Erythroblast (primary cell): ENCODE measurements at regions not wholly inside any gene's neighbourhood (a gene's known extent, or its start where the extent isn't known, plus 50 kb on each side); places are given as distances from the start of the nearest gene placed in this dataset.

Experiments used
- DNase-seq, 2 experiments: peaks; one replicate each; lab custom pipeline; 2025; lab: John Stamatoyannopoulos, UW
- GATA1 ChIP-seq: IDR thresholded peaks from 2 replicates; pipeline ENCODE4 v1.6.1; 2011; ENCODE audit warnings: low read depth, mild to moderate bottlenecking, control low read depth, low read length, moderate library complexity
- POLR2A ChIP-seq: IDR thresholded peaks from 2 replicates; pipeline ENCODE4 v1.6.1; 2011; ENCODE audit warnings: mild to moderate bottlenecking, low read length

GRCh38 chr6:81819767-81820166, 67.3 kb upstream of the TENT5A start:
- no peak for DNase-seq
- TF ChIP-seq GATA1, result no peak
- no peak for TF ChIP-seq POLR2A

- no peak for DNase-seq
- TF ChIP-seq POLR2A, result no peak
- TF ChIP-seq GATA1, result no peak
Observed at GRCh38 chr6:81818901-81819361, 66.5 kb upstream of the TENT5A start.

- no peak for TF ChIP-seq GATA1
- TF ChIP-seq POLR2A, result no peak
- DNase-seq, result no peak
Observed at GRCh38 chr6:81816380-81816779, 63.9 kb upstream of the TENT5A start.

- peak in 1 of 2 experiments; percentile 5 for DNase-seq
- TF ChIP-seq POLR2A (no peak), GATA1 (no peak)
Observed at GRCh38 chr6:81814370-81815076, 62.0 kb upstream of the TENT5A start.

- no peak for TF ChIP-seq GATA1
- TF ChIP-seq POLR2A, result no peak
- DNase-seq, result no peak
Observed at GRCh38 chr6:81813305-81813704, 60.8 kb upstream of the TENT5A start.

GRCh38 chr6:81812401-81812800, 59.9 kb upstream of the TENT5A start:
- TF ChIP-seq GATA1 (no peak), POLR2A (no peak)
- DNase-seq, result no peak

GRCh38 chr6:81808851-81809570, 56.5 kb upstream of the TENT5A start:
- TF ChIP-seq GATA1 (no peak), POLR2A (no peak)
- no peak for DNase-seq

- no peak for DNase-seq
- TF ChIP-seq POLR2A (no peak), GATA1 (no peak)
Observed at GRCh38 chr6:81806793-81807565, 54.5 kb upstream of the TENT5A start.

GRCh38 chr6:81802356-81802755, 49.9 kb upstream of the TENT5A start:
- no peak for TF ChIP-seq GATA1
- TF ChIP-seq POLR2A, result no peak
- DNase-seq, result no peak
